Spleen (tissue), 11 donors: ENCODE measurements at regions not wholly inside any gene's neighbourhood (a gene's known extent, or its start where the extent isn't known, plus 50 kb on each side); places are given as distances from the start of the nearest gene placed in this dataset.

Experiments used
- DNase-seq: peaks from one replicate; pipeline ENCODE4 v3.0.0-alpha.2; 2020
- H3K27ac ChIP-seq, 8 donors: fragments of 200-600 bp; sonication (generic) in 7 of 8; 1 replicate in 4 of 8; 2 replicates in 4 of 8; pipeline versions ENCODE4 v1.5.0 to v1.8.0; 2016 to 2021; ENCODE audit warnings: inconsistent platforms in 4 of 8, mild to moderate bottlenecking in 4 of 8, moderate library complexity in 1 of 8
- H3K27me3 ChIP-seq, 7 donors: fragments of 200-600 bp; sonication (generic) in 6 of 7; replicated peaks in 1 of 7; 1 replicate in 4 of 7; 2 replicates in 3 of 7; pipeline versions ENCODE4 v1.5.0 to v1.8.0; 2016 to 2021; ENCODE audit warnings: inconsistent platforms in 3 of 7, mild to moderate bottlenecking in 1 of 7
- H3K36me3 ChIP-seq, 6 donors: fragments of 200-600 bp; sonication (generic) in 5 of 6; 1 replicate in 4 of 6; 2 replicates in 2 of 6; pipeline versions ENCODE4 v1.5.0 to v1.8.0; 2016 to 2021; ENCODE audit warnings: inconsistent platforms in 2 of 6
- H3K4me1 ChIP-seq, 6 donors: fragments of 200-600 bp; sonication (generic) in 5 of 6; 1 replicate in 3 of 6; 2 replicates in 3 of 6; pipeline versions ENCODE4 v1.5.0 to v1.8.0; 2016 to 2021; ENCODE audit warnings: inconsistent platforms in 3 of 6
- H3K4me3 ChIP-seq, 8 donors: fragments of 200-600 bp; sonication (generic) in 7 of 8; 1 replicate in 4 of 8; 2 replicates in 4 of 8; pipeline versions ENCODE4 v1.5.0 to v1.8.0; 2016 to 2021; ENCODE audit warnings: inconsistent platforms in 4 of 8, mild to moderate bottlenecking in 4 of 8, moderate library complexity in 2 of 8
- H3K9me3 ChIP-seq, 8 donors: fragments of 200-600 bp; sonication (generic) in 7 of 8; 1 replicate in 4 of 8; 2 replicates in 4 of 8; pipeline versions ENCODE4 v1.5.0 to v1.8.0; 2016 to 2021; ENCODE audit warnings: inconsistent platforms in 4 of 8
- CTCF ChIP-seq, 11 experiments: fragments of 200-600 bp in 7 of 11; fragments of 450-650 bp in 4 of 11; sonication (generic) in 4 of 11; IDR thresholded peaks in 8 of 11; conservative IDR thresholded peaks in 3 of 11; 1 replicate in 7 of 11; 2 replicates in 4 of 11; pipeline versions ENCODE4 v1.4.0 to v1.8.0; 2016 to 2021; ENCODE audit warnings: antibody characterized with exemption in 11 of 11, inconsistent platforms in 4 of 11, mild to moderate bottlenecking in 1 of 11
- POLR2A ChIP-seq, 3 donors: fragments of 450-650 bp; IDR thresholded peaks; one replicate each; pipeline ENCODE4 v1.5.1; 2017; ENCODE audit warnings: antibody characterized with exemption in 3 of 3, mild to moderate bottlenecking in 1 of 3
- POLR2AphosphoS5 ChIP-seq, 3 donors: sonication (generic); formaldehyde crosslinking; IDR thresholded peaks; one replicate each; pipeline ENCODE4 v1.5.1; 2017; ENCODE audit warnings: antibody characterized with exemption in 3 of 3
- WGBS, 5 donors: extraction: QIAGEN DNeasy Blood & Tissue Kit in 3 of 5; methylation state at CpG; one replicate each; pipeline versions ENCODE4 v1.1.5 to v1.1.7; 2013 to 2018; 5-methylcytosine and 5-hydroxymethylcytosine counted together
- intact Hi-C: fragments of 100-400 bp; cut with DNase I; formaldehyde crosslinking; loops from one replicate; pipeline ENCODE4 v1.15.0; 2023; ENCODE audit warnings: low total_unique reads
- donor health status: healthy with polysubstance abuse.
- donor health status: DM: no; HTN: no; CAD: no; lungs with moderate emphysema.
- donor health status: DM: no; HTN: no; CAD: no.
- donor health status: Bipolar disorder and iron deficiency.
- donor health status: healthy.
- donor health status: DM: no; HTN: no; CAD: no.
- donor health status: DM: yes; HTN: yes; CAD: no.

- WGBS, 5 donors = 74 to 87% (median 85%) methylated on average over 1 of the region's 1 CpG
- Histone ChIP-seq H3K4me1 (no peaks in the 10 kb centered on the region), H3K4me3 (no peak overlapping the region), H3K27me3 (no peaks in the 10 kb centered on the region), H3K27ac (no peak overlapping the region), H3K36me3 (no peaks in the 10 kb centered on the region), H3K9me3 (no peaks in the 10 kb centered on the region)
- TF ChIP-seq CTCF (IDR thresholded peaks at IDR 0.05 in 8 of 11, conservative IDR thresholded peaks at IDR 0.05 in 3 of 11) = no peak
- intact Hi-C loops = no loop called here
- no peak for DNase-seq
Observed at GRCh38 chr6:140566781-140567277, 1192.4 kb upstream of the CITED2 start.

- H3K4me1 ChIP-seq = no peaks in the 10 kb centered on the region
- H3K27me3 ChIP-seq = no peaks in the 10 kb centered on the region
- intact Hi-C loops = no loop called here
- H3K36me3 ChIP-seq = no peaks in the 10 kb centered on the region
- no peak overlapping the region for H3K4me3 ChIP-seq
- H3K9me3 ChIP-seq = no peaks in the 10 kb centered on the region
- no peak overlapping the region for H3K27ac ChIP-seq
- DNase-seq = no peak
- TF ChIP-seq CTCF (IDR thresholded peaks at IDR 0.05 in 8 of 11, conservative IDR thresholded peaks at IDR 0.05 in 3 of 11) (no peak), POLR2A (IDR thresholded peaks at IDR 0.05) (no peak), POLR2AphosphoS5 (IDR thresholded peaks at IDR 0.05) (no peak)
Observed at GRCh38 chr6:140563728-140564127, 1189.3 kb upstream of the CITED2 start.

- DNase-seq = no peak
- Histone ChIP-seq H3K9me3 (no peaks in the 10 kb centered on the region), H3K36me3 (no peaks in the 10 kb centered on the region), H3K4me1 (no peaks in the 10 kb centered on the region), H3K27me3 (no peaks in the 10 kb centered on the region), H3K27ac (no peak overlapping the region), H3K4me3 (no peak overlapping the region)
- intact Hi-C loops = no loop called here
- 86 to 96% (median 94%) methylated on average over 2 of the region's 2 CpGs for WGBS, 5 donors
- TF ChIP-seq POLR2A (IDR thresholded peaks at IDR 0.05) = no peak
- no peak for TF ChIP-seq POLR2AphosphoS5 (IDR thresholded peaks at IDR 0.05)
- no peak for TF ChIP-seq CTCF (IDR thresholded peaks at IDR 0.05 in 8 of 11, conservative IDR thresholded peaks at IDR 0.05 in 3 of 11)
Observed at GRCh38 chr6:140561701-140562100, 1187.3 kb upstream of the CITED2 start.

DNA sequence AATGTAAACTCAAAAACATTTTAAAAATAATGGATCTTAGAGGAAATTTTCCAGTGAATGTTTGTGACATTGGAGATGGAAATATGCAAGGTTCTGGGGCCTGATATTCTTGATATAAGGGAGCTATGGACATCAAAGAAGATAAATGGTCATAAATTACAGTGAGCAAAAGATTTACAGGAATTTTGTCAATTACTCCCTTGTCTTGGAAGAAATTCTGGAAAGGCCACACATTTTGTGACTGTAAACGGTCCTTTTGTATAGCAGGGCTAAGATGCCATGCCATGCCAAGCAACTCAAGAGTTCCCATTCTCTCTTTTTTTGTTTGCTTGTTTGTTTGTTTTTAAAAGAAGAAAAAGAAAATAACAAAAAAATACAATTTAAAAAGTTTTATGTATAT is 1186.2 kb upstream of the CITED2 start:
- no peak overlapping the region for H3K4me3 ChIP-seq
- H3K4me1 ChIP-seq = no peaks in the 10 kb centered on the region
- 69 to 85% (median 74%) methylated on average over 1 of the region's 1 CpG for WGBS, 5 donors
- intact Hi-C loops = no loop called here
- no peak for DNase-seq
- no peaks in the 10 kb centered on the region for H3K36me3 ChIP-seq
- H3K27me3 ChIP-seq = no peaks in the 10 kb centered on the region
- TF ChIP-seq CTCF (IDR thresholded peaks at IDR 0.05 in 8 of 11, conservative IDR thresholded peaks at IDR 0.05 in 3 of 11) (no peak), POLR2A (IDR thresholded peaks at IDR 0.05) (no peak), POLR2AphosphoS5 (IDR thresholded peaks at IDR 0.05) (no peak)
- H3K9me3 ChIP-seq = no peaks in the 10 kb centered on the region
- no peak overlapping the region for H3K27ac ChIP-seq
